Fibroblast of the aortic adventitia (primary cell): ENCODE measurements at regions not wholly inside any gene's neighbourhood (a gene's known extent, or its start where the extent isn't known, plus 50 kb on each side); places are given as distances from the start of the nearest gene placed in this dataset.
"Not testable (repeated sequence)": the region's sequence is repeated elsewhere in the genome, so short reads cannot be mapped to it uniquely, and the experiment has no call there.

Experiments used
- DNase-seq: peaks from one replicate; pipeline ENCODE4 v3.0.0-alpha.2; 2010; ENCODE audit warnings: low read depth
- H3K4me3 ChIP-seq: 2 replicates; pipeline ENCODE4 v1.5.1; 2011; ENCODE audit warnings: low read depth, mild to moderate bottlenecking, control low read depth, low read length, moderate library complexity
- CTCF ChIP-seq: IDR thresholded peaks from 2 replicates; pipeline ENCODE4 v1.5.1; 2011; ENCODE audit warnings: mild to moderate bottlenecking, low read length, control low read depth, inconsistent platforms; ENCODE audit not compliant: insufficient read depth

- no peak overlapping the region for H3K4me3 ChIP-seq
Measured at GRCh38 chr20:40902661-40903060, 126.0 kb upstream of the TOP1 start.

GRCh38 chr20:40908309-40908708, 120.3 kb upstream of the TOP1 start:
- H3K4me3 ChIP-seq, result no peak overlapping the region
- no peak for DNase-seq
- no peak for TF ChIP-seq CTCF

More at GRCh38 chr20:40902661-40903060, 126.0 kb upstream of the TOP1 start:
- no peak for TF ChIP-seq CTCF
- DNase-seq, result no peak

DNA sequence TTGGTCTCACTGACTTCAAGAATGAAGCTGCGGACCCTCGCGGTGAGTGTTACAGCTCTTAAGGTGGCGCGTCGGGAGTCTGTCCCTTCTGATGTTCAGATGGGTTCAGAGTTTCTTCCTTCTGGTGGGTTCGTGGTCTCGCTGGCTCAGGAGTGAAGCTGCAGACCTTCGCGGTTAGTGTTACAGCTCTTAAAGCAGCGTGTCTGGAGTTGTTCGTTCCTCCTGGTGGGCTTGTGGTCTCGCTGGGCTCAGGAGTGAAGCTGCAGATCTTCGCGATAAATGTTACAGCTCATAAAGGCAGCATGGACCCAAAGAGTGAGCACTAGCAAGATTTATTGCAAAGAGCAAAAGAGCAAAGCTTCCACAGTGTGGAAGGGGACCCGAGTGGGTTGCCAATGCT, 119.1 kb upstream of the TOP1 start:
- DNase-seq, H3K4me3 ChIP-seq: not testable (repeated sequence)

DNA sequence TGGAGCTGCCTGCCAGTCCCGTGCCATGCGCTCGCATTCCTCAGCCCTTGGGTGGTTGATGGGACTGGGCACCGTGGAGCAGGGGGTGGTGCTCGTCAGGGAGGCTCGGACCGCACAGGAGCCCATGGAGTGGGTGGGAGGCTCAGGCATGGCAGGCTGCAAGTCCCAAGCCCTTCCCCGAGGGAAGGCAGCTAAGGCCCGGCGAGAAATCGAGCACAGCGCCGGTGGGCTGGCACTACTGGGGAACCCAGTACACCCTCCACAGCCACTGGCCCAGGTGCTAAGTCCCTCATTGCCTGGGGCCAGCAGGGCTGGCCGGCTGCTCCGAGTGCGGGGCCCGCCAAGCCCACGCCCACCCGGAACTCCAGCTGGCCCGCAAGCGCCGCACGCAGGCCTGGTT, 118.2 kb upstream of the TOP1 start:
- not testable (repeated sequence) for H3K4me3 ChIP-seq, DNase-seq

DNA sequence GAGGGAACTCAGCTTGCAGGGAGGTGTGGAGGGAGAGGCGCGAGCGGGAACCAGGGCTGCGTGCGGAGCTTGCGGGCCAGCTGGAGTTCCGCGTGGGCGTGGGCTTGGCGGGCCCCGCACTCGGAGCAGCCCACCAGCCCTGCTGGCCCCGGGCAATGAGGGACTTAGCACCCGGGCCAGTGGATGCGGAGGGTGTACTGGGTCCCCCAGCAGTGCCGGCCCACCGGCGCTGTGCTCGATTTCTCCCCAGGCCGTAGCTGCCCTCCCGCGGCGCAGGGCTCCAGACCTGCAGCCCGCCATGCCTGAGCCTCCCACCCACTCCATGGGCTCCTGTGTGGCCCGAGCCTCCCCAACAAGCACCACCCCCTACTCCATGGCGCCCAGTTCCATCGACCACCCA, 117.5 kb upstream of the TOP1 start:
- not testable (repeated sequence) for H3K4me3 ChIP-seq, DNase-seq

DNA sequence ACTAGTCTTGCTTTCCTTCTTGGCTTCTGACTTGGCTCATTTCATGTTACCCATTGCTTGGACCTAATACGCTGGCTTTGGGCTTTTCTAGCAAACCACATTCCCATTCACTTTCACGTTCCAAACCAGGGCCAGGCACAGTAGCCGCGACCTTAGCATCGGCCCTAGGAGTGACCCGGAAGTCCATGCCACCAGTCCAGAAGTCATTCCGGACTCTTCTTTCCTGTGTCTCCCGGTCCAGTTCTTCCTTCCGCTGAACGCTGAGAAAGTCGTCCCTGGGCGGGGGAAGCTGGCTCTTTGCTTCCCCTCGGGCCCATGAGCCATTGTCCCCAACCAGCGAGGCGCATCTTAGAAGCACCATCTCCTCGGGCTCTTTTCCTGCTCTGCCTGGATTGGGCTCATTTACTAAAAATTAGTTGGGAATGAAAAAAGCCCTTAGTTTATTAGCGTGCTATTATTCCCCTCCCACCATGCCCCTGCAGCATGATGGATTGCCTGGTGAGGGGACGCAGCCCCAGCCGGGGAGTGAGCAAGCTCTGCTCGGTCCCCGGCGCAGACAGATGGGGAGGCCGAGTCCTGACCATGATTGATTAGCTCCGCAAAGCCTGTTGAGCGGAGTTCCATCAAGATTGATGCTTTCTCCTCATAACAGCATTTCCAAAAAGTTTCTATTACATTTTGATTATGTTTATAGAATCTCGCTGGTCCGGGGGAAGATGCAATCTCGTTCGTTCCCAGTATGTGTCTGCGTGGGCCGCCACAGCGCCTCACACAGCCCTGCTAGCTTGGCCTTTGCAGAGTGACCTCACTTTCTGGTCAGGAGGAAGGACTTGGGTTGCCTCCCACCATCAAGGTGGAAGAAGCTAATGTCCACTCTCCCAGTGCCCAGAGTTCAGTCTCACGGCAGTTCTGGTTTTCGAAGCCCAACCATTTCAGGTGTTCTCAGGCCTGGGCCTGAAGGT, 115.1 kb upstream of the TOP1 start:
- no peak for DNase-seq
- no peak for TF ChIP-seq CTCF
- no peak overlapping the region for H3K4me3 ChIP-seq

GRCh38 chr20:40915756-40916155, 112.9 kb upstream of the TOP1 start:
- no peak for TF ChIP-seq CTCF
- no peak for DNase-seq
- no peak overlapping the region for H3K4me3 ChIP-seq

DNA sequence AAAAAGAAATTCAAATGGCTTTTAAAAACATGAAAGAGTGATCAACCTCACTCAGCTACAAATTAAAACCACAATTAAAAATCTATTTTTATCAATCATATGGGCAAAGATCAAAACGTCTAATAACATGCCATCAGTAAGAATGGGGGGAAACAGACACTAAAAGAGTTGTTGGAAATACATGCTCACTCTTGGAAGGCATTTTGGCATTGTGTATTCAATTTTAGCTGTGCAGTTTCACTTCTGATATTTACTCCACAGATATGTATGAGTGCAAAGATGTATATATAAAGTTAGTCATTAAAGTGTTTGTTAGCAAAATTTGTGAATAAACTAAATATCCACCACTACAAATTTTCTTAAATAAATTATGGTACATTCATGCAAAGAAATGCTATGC, 112.3 kb upstream of the TOP1 start:
- H3K4me3 ChIP-seq, result no peak overlapping the region
- TF ChIP-seq CTCF, result no peak
- DNase-seq, result no peak
